LNCaP clone FGC (cell line): ENCODE measurements at regions not wholly inside any gene's neighbourhood (a gene's known extent, or its start where the extent isn't known, plus 50 kb on each side); places are given as distances from the start of the nearest gene placed in this dataset.

Source experiments
- DNase-seq: peaks from one replicate; pipeline ENCODE4 v3.0.0-alpha.2; 2011; ENCODE audit warnings: low read depth
- H3K4me3 ChIP-seq: 2 replicates; pipeline ENCODE4 v1.5.1; 2011; ENCODE audit warnings: mild to moderate bottlenecking, low read depth, low read length, control low read depth
- CTCF ChIP-seq: IDR thresholded peaks from 2 replicates; pipeline ENCODE4 v1.5.1; 2012; ENCODE audit warnings: mild to moderate bottlenecking; ENCODE audit not compliant: control insufficient read depth, insufficient read depth; ENCODE audit errors: extremely low read depth

DNA sequence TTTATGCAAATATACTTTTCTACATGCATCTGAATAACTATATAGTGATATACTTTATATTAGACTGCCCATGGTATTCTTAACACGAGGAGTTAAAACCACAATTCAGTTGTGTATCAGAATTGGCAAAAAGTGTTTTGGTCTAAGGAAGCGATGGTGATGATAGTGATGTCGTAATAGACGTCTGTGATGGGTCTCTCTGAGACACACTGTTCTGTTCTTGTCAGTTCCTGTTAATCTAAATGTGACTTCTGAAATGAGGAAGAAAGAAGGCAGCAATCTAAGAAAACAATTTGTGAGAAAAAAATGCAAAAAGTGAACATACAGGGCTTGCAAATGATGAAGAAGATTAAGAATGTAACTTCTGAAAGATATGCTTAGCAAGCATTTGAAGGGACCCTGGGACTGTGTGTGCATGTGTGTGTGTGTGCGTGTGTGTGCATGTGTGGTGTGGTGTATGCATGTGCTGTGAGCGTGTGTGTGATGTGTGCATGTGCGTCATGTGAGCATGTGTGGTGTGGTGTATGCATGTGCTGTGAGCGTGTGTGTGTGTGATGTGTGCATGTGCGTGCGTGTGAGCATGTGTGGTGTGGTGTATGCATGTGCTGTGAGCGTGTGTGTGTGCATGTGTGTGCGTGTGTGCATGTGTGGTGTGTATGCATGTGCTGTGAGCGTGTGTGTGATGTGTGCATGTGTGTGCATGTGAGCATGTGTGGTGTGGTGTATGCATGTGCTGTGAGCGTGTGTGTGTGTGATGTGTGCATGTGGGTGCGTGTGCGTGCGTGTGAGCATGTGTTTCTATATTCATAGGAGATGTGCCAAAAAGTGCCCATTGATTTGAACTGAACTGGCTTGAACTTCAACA lies 131.8 kb downstream of the IRS2 start:
- no peak overlapping the region for H3K4me3 ChIP-seq
- DNase-seq: no peak
- no peak for TF ChIP-seq CTCF

- TF ChIP-seq CTCF: no peak
- no peak overlapping the region for H3K4me3 ChIP-seq
These were observed 133.9 kb downstream of the IRS2 start for GRCh38 chr13:109652531-109652930.

GRCh38 chr13:109651854-109652253 lies 134.5 kb downstream of the IRS2 start:
- no peak overlapping the region for H3K4me3 ChIP-seq
- DNase-seq: no peak
- TF ChIP-seq CTCF: no peak

More at GRCh38 chr13:109652531-109652930, 133.9 kb downstream of the IRS2 start:
- no peak for DNase-seq

GRCh38 chr13:109651311-109651710 lies 135.1 kb downstream of the IRS2 start:
- TF ChIP-seq CTCF: no peak
- H3K4me3 ChIP-seq: no peak overlapping the region
- no peak for DNase-seq

GRCh38 chr13:109650861-109651260 lies 135.5 kb downstream of the IRS2 start:
- no peak for TF ChIP-seq CTCF
- no peak overlapping the region for H3K4me3 ChIP-seq
- DNase-seq: no peak

DNA sequence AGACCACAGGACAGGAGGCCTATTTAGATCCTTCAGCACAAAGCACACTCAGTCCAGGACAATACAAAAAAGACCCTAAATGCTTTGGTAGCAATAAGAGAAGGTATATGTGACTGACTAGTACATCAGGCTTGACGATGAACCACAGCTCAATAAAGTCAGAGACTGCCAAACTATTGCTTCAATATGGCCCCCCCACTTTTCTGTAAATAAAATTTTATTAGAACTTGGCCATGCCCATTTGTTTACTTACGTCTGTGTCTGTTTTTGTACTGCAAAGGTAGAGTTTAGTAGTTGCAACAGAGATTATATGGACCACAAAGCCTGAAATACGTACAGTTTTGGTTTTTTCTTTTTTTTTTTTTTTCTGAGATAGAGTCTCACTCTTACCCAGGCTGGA lies 136.7 kb downstream of the IRS2 start:
- TF ChIP-seq CTCF: no peak
- no peak overlapping the region for H3K4me3 ChIP-seq
- peak; percentile 60 for DNase-seq

GRCh38 chr13:109647699-109648098 lies 138.7 kb downstream of the IRS2 start:
- TF ChIP-seq CTCF: no peak
- H3K4me3 ChIP-seq: no peak overlapping the region
- no peak for DNase-seq
